Hepatocyte (in vitro differentiated cells): ENCODE measurements at regions not wholly inside any gene's neighbourhood (a gene's known extent, or its start where the extent isn't known, plus 50 kb on each side); places are given as distances from the start of the nearest gene placed in this dataset.

ENCODE experiments used
- CTCF ChIP-seq: fragments of 200-600 bp; sonication (generic); IDR thresholded peaks from 2 replicates; pipeline ENCODE4 v1.5.1; 2016; ENCODE audit warnings: antibody characterized with exemption, mild to moderate bottlenecking; ENCODE audit not compliant: poor library complexity
- EZH2 ChIP-seq: fragments of 200-600 bp; sonication (generic); IDR thresholded peaks from 2 replicates; pipeline ENCODE4 v1.6.1; 2016; ENCODE audit warnings: antibody characterized with exemption, mild to moderate bottlenecking, borderline replicate concordance
- EZH2phosphoT487 ChIP-seq: fragments of 200-600 bp; sonication (generic); IDR thresholded peaks from one replicate; pipeline ENCODE4 v1.6.1; 2018; ENCODE audit warnings: antibody characterized with exemption, mild to moderate bottlenecking, low read depth, moderate library complexity; ENCODE audit not compliant: unreplicated experiment, severe bottlenecking

GRCh38 chr15:95352631-95353187, 977.8 kb upstream of the NR2F2 start:
- TF ChIP-seq CTCF (no peak), EZH2 (no peak), EZH2phosphoT487 (no peak)
